Nephron (organoid): ENCODE measurements at regions not wholly inside any gene's neighbourhood (a gene's known extent, or its start where the extent isn't known, plus 50 kb on each side); places are given as distances from the start of the nearest gene placed in this dataset.
"Not testable (repeated sequence)": the region's sequence is repeated elsewhere in the genome, so short reads cannot be mapped to it uniquely, and the experiment has no call there.

Experiments used
- H3K27ac Mint-ChIP-seq, 3 experiments: 2 replicates each; pipeline ENCODE4 v1.8.0; 2020; ENCODE audit warnings: mixed read lengths in 3 of 3, mild to moderate bottlenecking in 2 of 3, moderate library complexity in 1 of 3
- H3K27me3 Mint-ChIP-seq: 2 replicates; pipeline ENCODE4 v1.8.0; 2021; ENCODE audit warnings: low read depth, mild to moderate bottlenecking, moderate library complexity, mixed read lengths
- H3K36me3 Mint-ChIP-seq: 2 replicates; pipeline ENCODE4 v1.8.0; 2020; ENCODE audit warnings: low read depth, mixed read lengths
- H3K4me1 Mint-ChIP-seq: 2 replicates; pipeline ENCODE4 v1.8.0; 2020; ENCODE audit warnings: mixed read lengths
- H3K4me3 Mint-ChIP-seq, 3 experiments: 2 replicates each; pipeline ENCODE4 v1.8.0; 2020; ENCODE audit warnings: mild to moderate bottlenecking in 3 of 3, mixed read lengths in 3 of 3, moderate library complexity in 2 of 3
- H3K9me3 Mint-ChIP-seq: 2 replicates; pipeline ENCODE4 v1.8.0; 2020; ENCODE audit warnings: mixed read lengths
- CTCF ChIP-seq, 3 experiments: fragments of 200-600 bp; sonication (generic); IDR thresholded peaks; one replicate each; pipeline ENCODE4 v1.5.0; 2021; ENCODE audit warnings: antibody characterized with exemption in 3 of 3; ENCODE audit not compliant: unreplicated experiment in 3 of 3

- Mint-ChIP-seq H3K27me3 (no peaks in the 10 kb centered on the region), H3K4me1 (no peaks in the 10 kb centered on the region)
Observed at GRCh38 chr4:85200106-85200505, 233.6 kb upstream of the WDFY3 start.

GRCh38 chr4:85209161-85209560, 242.7 kb upstream of the WDFY3 start:
- H3K27me3 Mint-ChIP-seq: no peaks in the 10 kb centered on the region
- peaks cover 29% of the 10 kb centered on the region for H3K9me3 Mint-ChIP-seq
- no peak for TF ChIP-seq CTCF (IDR thresholded peaks at IDR 0.05; ENCODE audit: unreplicated experiment in 3 of 3)
- H3K4me3 Mint-ChIP-seq: no peak overlapping the region
- H3K27ac Mint-ChIP-seq: no peak overlapping the region
- H3K4me1 Mint-ChIP-seq: no peaks in the 10 kb centered on the region
- no peaks in the 10 kb centered on the region for H3K36me3 Mint-ChIP-seq

More at GRCh38 chr4:85200106-85200505, 233.6 kb upstream of the WDFY3 start:
- no peak overlapping the region for H3K27ac Mint-ChIP-seq
- H3K9me3 Mint-ChIP-seq: peaks cover 33% of the 10 kb centered on the region
- peaks cover 1% of the 10 kb centered on the region for H3K36me3 Mint-ChIP-seq
- TF ChIP-seq CTCF (IDR thresholded peaks at IDR 0.05; ENCODE audit: unreplicated experiment in 3 of 3): no peak
- no peak overlapping the region for H3K4me3 Mint-ChIP-seq

GRCh38 chr4:85210353-85210752, 243.9 kb upstream of the WDFY3 start:
- no peaks in the 10 kb centered on the region for H3K36me3 Mint-ChIP-seq
- H3K4me1 Mint-ChIP-seq: no peaks in the 10 kb centered on the region
- peaks cover 24% of the 10 kb centered on the region for H3K9me3 Mint-ChIP-seq
- no peak for TF ChIP-seq CTCF (IDR thresholded peaks at IDR 0.05; ENCODE audit: unreplicated experiment in 3 of 3)
- no peak overlapping the region for H3K4me3 Mint-ChIP-seq
- no peaks in the 10 kb centered on the region for H3K27me3 Mint-ChIP-seq
- H3K27ac Mint-ChIP-seq: no peak overlapping the region

- H3K27me3 Mint-ChIP-seq, H3K4me3 Mint-ChIP-seq, H3K27ac Mint-ChIP-seq, H3K36me3 Mint-ChIP-seq, H3K4me1 Mint-ChIP-seq: not testable (repeated sequence)
- H3K9me3 Mint-ChIP-seq: peaks cover 38% of the 10 kb centered on the region
Observed at GRCh38 chr4:85216571-85216970, 250.1 kb upstream of the WDFY3 start.

GRCh38 chr4:85218756-85219155, 252.3 kb upstream of the WDFY3 start:
- no peak for TF ChIP-seq CTCF (IDR thresholded peaks at IDR 0.05; ENCODE audit: unreplicated experiment in 3 of 3)
- Mint-ChIP-seq H3K36me3 (no peaks in the 10 kb centered on the region), H3K27ac (no peak overlapping the region), H3K27me3 (no peaks in the 10 kb centered on the region), H3K9me3 (peaks cover 27% of the 10 kb centered on the region), H3K4me3 (no peak overlapping the region), H3K4me1 (no peaks in the 10 kb centered on the region)

- H3K9me3 Mint-ChIP-seq: peaks cover 30% of the 10 kb centered on the region
- H3K36me3 Mint-ChIP-seq: no peaks in the 10 kb centered on the region
- no peaks in the 10 kb centered on the region for H3K4me1 Mint-ChIP-seq
- no peak overlapping the region for H3K4me3 Mint-ChIP-seq
- H3K27me3 Mint-ChIP-seq: no peaks in the 10 kb centered on the region
- no peak overlapping the region for H3K27ac Mint-ChIP-seq
- TF ChIP-seq CTCF (IDR thresholded peaks at IDR 0.05; ENCODE audit: unreplicated experiment in 3 of 3): no peak
Observed at GRCh38 chr4:85221606-85222005, 253.3 kb upstream of the ARHGAP24 start.
